HG02970 (cell line): ENCODE measurements at regions not wholly inside any gene's neighbourhood (a gene's known extent, or its start where the extent isn't known, plus 50 kb on each side); places are given as distances from the start of the nearest gene placed in this dataset.
"Not testable (repeated sequence)": the region's sequence is repeated elsewhere in the genome, so short reads cannot be mapped to it uniquely, and the experiment has no call there.

Source experiments
- ATAC-seq: cut with Tn5 transposase; IDR thresholded peaks from one replicate; pipeline ENCODE4 v1.9.1; 2021; ENCODE audit warnings: mild to moderate bottlenecking, moderate library complexity, moderate number of reproducible peaks; ENCODE audit not compliant: unreplicated experiment, low FRiP score

- ATAC-seq = no peak
Measured at GRCh38 chr5:71817891-71818290, 98.8 kb downstream of the CARTPT start.

- no peak for ATAC-seq
Measured at GRCh38 chr5:71821029-71821428, 102.0 kb downstream of the CARTPT start.

GRCh38 chr5:71822065-71822464 lies 103.0 kb downstream of the CARTPT start:
- ATAC-seq = not testable (repeated sequence)

GRCh38 chr5:71825992-71826391 lies 106.9 kb downstream of the CARTPT start:
- no peak for ATAC-seq

- no peak for ATAC-seq
Measured at GRCh38 chr5:71828291-71829040, 109.4 kb downstream of the CARTPT start.

- ATAC-seq = no peak
Measured at GRCh38 chr5:71829206-71829605, 110.1 kb downstream of the CARTPT start.

GRCh38 chr5:71830681-71831539 lies 111.8 kb downstream of the CARTPT start:
- no peak for ATAC-seq

GRCh38 chr5:71832812-71833715 lies 114.0 kb downstream of the CARTPT start:
- no peak for ATAC-seq

GRCh38 chr5:71834601-71835000 lies 115.5 kb downstream of the CARTPT start:
- no peak for ATAC-seq

- no peak for ATAC-seq
Measured at GRCh38 chr5:71836084-71836483, 117.0 kb downstream of the CARTPT start.

- no peak for ATAC-seq
Measured at GRCh38 chr5:71836559-71837112, 117.6 kb downstream of the CARTPT start.

- no peak for ATAC-seq
Measured at GRCh38 chr5:71838286-71838685, 119.2 kb downstream of the CARTPT start.

- ATAC-seq = no peak
Measured at GRCh38 chr5:71839096-71839884, 120.2 kb downstream of the CARTPT start.

- no peak for ATAC-seq
Measured at GRCh38 chr5:71841107-71841506, 122.0 kb downstream of the CARTPT start.

- no peak for ATAC-seq
Measured at GRCh38 chr5:71843111-71843510, 124.0 kb downstream of the CARTPT start.

- ATAC-seq = no peak
Measured at GRCh38 chr5:71844862-71845261, 125.8 kb downstream of the CARTPT start.

GRCh38 chr5:71859515-71859914 lies 140.4 kb downstream of the CARTPT start:
- ATAC-seq = no peak

GRCh38 chr5:71860048-71860447 lies 141.0 kb downstream of the CARTPT start:
- ATAC-seq = no peak

- no peak for ATAC-seq
Measured at GRCh38 chr5:71861682-71862081, 142.6 kb downstream of the CARTPT start.

- ATAC-seq = no peak
Measured at GRCh38 chr5:71862087-71862486, 143.0 kb downstream of the CARTPT start.
